Umbilical cord (tissue), 1 donor: ENCODE measurements at regions not wholly inside any gene's neighbourhood (a gene's known extent, or its start where the extent isn't known, plus 50 kb on each side); places are given as distances from the start of the nearest gene placed in this dataset.
"Not testable (repeated sequence)": the region's sequence is repeated elsewhere in the genome, so short reads cannot be mapped to it uniquely, and the experiment has no call there.

ENCODE experiments used
- DNase-seq: peaks from one replicate; pipeline ENCODE4 v3.0.0-alpha.2; 2015; ENCODE audit warnings: low spot score

GRCh38 chr4:104138116-104138515 is 356.6 kb downstream of the CXXC4 start:
- no peak for DNase-seq

DNA sequence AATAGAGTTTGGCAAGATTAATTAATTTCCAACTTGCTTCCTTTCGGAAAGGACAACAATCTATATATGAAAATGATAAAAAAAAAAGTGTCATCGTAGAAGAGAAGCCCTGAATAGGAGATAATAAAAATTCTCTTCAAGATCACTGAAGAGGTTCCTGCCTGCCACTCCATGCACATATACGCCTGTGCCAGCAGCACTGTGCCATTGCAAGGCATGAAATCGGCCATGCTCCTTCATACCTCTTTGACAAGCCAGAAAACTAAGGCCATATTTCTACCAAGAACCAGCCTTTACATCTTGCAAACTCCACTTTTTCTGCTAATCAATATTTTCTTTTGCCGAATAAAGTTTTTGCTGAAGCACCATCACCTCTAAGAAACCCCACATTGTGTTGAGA is 365.5 kb downstream of the CXXC4 start:
- no peak for DNase-seq

- DNase-seq, result no peak
Measured at GRCh38 chr4:104128850-104129213, 365.9 kb downstream of the CXXC4 start.

GRCh38 chr4:104128031-104128849 is 366.5 kb downstream of the CXXC4 start:
- no peak for DNase-seq

DNA sequence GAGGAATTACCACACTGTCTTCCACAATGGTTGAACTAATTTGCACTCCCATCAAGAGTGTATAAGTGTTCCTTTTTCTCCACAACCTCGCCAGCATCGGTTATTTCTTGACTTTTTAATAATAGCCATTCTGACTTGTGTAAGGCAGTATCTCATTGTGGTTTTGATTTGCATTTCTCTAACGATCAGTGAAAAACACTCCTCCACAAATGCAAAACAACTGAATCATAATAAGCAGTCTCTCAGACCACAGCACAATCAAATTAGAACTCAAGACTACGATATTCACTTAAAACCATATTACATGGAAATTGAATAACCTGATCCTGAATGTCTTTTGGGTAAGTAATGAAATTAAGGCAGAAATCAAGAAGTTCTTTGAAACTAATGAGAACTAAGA is 371.7 kb downstream of the CXXC4 start:
- DNase-seq, result no peak

DNA sequence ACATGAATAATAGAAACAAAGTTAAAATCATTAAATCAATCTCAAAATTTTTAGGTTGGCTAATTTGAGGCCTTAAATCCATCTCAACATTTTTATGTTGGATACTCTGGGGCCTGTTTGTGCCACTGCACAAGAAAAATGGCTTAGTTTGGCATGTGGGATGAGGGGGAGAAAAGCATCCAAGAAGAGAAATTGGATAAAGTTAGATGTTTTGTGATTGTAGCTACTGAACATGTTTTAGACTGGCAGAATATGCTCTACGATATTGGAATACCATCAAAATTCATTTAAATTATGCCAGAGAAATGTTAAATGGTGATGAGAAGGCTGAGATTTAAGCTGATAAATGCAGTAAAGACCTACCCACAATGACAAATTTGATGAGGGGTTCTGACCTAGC is 376.9 kb downstream of the CXXC4 start:
- DNase-seq, result no peak

GRCh38 chr4:104113850-104114249 is 380.8 kb downstream of the CXXC4 start:
- no peak for DNase-seq

- DNase-seq, result no peak
Measured at GRCh38 chr4:104099141-104099540, 379.4 kb upstream of the TACR3 start.

DNA sequence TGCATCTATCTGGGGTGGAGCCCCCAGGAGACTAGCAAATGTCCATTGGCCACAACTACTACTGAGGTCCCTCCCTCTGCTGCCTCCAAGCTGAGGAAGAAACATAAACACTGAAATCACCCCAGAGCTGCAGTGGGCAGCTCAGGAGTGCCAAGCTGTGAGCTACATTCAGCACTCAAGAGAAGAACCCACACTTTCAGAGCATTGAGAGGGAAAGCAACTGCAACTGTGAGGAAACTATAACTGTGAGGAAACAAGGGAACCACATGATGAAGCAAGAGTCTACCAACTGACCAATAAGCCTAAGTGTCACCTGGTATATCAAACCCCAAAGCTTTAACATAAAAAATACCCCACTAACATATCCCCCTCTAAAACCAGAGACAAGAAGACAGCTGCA is 373.5 kb upstream of the TACR3 start:
- no peak for DNase-seq

GRCh38 chr4:104073229-104073628 is 353.4 kb upstream of the TACR3 start:
- no peak for DNase-seq

DNA sequence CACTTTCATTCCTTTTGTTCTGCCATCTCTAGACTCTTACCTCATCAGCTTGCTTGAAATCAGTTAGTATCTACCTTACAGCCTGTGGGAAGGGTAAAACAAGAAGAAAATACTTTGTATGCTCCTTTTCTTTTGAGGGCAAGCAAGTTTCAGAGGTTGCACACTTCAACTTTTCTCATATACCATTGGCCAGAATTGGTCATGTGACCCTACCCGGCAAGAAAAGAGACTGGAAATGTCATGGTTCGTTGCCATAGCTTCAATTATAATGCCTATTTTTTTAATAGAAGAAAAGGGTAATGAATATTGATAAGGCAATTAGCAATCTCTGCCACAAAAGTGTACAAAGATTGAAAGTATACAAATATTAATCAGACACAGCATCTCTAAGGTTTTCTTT is 346.7 kb upstream of the TACR3 start:
- DNase-seq, result no peak

- DNase-seq, result peak; percentile 67
Measured at GRCh38 chr4:104064646-104065577, 345.1 kb upstream of the TACR3 start.

DNA sequence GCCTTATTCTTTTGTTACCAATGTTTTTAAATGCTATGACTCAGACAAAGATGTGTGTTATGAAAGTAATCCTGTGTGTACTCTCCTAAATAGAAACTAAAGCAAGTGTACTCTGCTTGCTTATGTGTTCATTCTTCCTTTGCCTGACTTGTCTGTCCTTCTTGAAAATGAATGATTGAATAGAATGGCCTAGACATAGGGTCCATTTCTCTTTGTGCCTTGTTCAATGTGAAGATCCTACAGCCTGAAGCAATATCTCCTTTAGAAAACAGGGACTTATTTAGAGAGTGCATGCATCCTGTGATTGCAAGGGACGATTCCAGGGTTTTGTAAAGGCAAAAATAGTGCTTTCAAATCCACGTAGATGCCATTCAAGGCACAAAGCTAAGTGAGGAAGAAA is 343.6 kb upstream of the TACR3 start:
- DNase-seq, result no peak

- DNase-seq, result no peak
Measured at GRCh38 chr4:104044369-104044768, 324.6 kb upstream of the TACR3 start.

DNA sequence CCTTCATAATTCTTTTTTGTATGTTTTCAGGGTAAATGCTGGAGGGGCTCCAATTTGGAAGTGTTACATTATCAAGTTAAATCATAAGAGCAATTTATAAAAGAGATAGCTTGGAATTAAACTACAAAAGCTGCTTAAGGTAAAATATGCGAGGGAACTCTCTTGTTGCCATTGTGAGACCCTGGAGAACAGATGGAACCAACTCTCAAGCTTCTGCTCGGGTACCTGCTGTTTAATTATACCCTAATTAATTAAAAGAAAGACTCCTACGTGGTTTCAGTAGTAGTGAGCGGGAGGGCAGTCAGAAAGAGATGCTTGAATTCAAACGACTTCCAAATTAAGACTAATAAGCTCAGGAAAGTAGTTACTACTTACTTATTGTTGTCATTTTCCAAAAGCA is 313.1 kb upstream of the TACR3 start:
- DNase-seq, result no peak

DNA sequence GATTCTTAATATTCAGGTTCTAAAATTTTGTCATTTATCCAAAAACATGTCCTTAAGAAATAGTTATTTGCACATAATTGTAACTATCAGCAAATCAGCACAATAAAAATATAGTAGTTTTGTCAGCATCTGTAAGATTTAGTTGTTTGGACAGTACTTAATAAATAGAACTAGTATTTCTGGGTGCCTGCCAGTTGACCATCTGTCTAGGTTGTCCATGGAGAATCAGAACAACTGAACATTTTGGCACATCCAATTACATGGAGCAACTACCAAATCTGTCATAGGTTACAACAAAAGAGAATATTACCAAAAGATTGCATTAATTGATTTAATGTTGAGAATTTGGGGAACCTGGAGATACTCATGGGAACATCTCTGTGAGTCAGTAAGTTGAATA is 305.5 kb upstream of the TACR3 start:
- DNase-seq, result no peak

DNA sequence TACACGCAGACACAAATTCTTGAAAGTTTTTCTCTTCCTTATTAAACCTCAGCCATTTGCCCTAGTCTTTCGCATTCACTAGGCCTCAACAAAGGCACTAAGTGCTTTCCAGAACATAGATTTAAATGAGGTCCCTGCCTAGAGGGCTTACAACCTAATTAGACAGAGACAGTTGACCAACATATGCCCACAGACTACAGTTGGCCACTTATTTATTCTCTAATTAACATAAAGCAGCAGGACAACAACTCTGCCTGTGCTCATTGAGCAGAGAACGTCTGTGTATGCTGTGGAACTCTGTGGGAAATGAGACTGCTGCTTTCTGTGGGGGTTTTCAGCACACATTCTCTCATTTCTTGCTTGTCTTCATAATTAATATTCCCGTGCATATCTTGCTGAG is 303.0 kb upstream of the TACR3 start:
- DNase-seq, result no peak

GRCh38 chr4:104022226-104022625 is 302.4 kb upstream of the TACR3 start:
- no peak for DNase-seq

DNA sequence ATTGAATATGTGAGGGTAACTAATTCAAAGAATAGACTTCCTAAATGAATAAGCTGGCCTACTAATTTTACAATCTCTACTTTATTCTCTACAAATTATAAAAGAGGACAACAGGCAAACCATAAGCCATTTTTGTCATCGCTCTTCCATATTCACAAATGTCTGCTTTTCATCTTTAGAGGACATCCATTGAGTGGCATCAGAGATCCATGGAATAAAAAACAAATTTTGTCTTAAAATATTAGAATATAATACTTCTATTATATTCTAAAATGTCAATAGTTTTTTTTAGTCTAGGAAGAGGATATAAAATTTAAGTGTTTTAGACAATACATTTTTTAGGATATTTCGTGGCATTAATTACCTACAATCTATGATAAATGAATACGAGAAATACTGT is 300.9 kb upstream of the TACR3 start:
- no peak for DNase-seq

DNA sequence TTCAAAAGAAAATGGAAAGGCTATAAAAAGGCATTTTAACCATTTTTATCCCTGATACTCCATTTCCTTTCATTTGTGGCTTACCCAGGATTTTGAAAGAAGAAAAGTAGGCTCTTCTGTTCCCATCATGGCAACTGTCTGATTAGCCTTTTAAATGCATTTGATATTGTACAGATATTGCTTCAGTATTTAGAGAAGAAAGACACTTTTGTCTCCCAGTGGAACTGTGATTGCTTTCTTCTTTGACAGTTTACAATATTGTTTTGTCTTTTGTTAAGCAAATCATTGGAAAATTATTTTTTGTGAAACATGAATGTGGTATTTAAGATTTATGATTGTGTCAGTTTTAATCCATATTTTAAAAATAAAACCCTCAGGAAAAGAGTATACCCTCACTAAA is 297.4 kb upstream of the TACR3 start:
- DNase-seq, result no peak

DNA sequence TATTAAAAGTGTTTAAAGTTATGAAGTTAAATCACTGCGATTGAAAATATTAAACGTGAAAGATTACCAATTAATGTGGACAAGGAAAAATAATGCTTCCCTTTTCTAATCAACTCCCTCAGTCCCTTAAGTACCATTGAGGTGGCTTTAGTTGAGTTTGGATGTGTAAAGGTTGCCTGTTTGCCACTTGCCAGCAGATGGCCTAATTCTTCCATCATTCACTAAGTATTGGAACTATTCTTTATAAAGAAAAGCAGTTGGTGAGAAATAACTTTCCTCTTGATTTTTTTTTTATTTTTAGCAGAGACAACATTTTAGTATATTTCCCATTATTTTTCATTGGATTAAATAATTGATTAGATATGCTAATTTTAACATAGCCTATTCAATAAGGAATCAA is 295.9 kb upstream of the TACR3 start:
- peak; percentile 32 for DNase-seq

DNA sequence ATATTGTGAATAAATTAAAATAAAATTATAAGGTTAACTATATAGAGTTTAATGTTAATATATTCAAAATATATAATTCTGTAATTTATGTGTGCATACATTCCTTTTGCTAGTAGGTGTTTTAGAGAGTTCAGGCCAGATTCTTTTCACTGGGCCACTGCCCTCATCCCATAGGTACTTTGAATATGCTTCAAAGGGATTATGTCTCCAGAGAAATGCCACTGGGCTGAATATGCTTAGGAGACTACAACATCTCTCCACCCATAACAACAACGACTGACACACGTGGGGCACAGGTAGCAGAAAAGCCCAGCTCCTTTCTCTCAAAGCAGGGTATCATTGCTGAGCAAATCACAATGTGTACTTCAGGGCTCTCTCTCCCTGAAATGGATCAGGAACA is 290.9 kb upstream of the TACR3 start:
- DNase-seq, result no peak

GRCh38 chr4:104002318-104002717 is 282.5 kb upstream of the TACR3 start:
- not testable (repeated sequence) for DNase-seq
